ENCODE measurements at regions not wholly inside any gene's neighbourhood (a gene's known extent, or its start where the extent isn't known, plus 50 kb on each side); places are given as distances from the start of the nearest gene placed in this dataset.

GRCh38 chr12:30074916-30075315, 291.2 kb upstream of the TMTC1 start:
- DNase-seq = no peak

GRCh38 chr12:30072824-30073223, 289.1 kb upstream of the TMTC1 start:
- DNase-seq = no peak

GRCh38 chr12:30067146-30067545, 283.4 kb upstream of the TMTC1 start:
- DNase-seq = no peak

GRCh38 chr12:30064906-30065305, 281.2 kb upstream of the TMTC1 start:
- no peak for DNase-seq

- DNase-seq = no peak
Observed at GRCh38 chr12:30063435-30063945, 279.7 kb upstream of the TMTC1 start.

GRCh38 chr12:30048371-30048770, 264.6 kb upstream of the TMTC1 start:
- no peak for DNase-seq

- DNase-seq = no peak
Observed at GRCh38 chr12:30047516-30048254, 263.9 kb upstream of the TMTC1 start.

GRCh38 chr12:30046376-30046775, 262.6 kb upstream of the TMTC1 start:
- no peak for DNase-seq

- DNase-seq = no peak
Observed at GRCh38 chr12:30045171-30045570, 261.4 kb upstream of the TMTC1 start.

- no peak for DNase-seq
Observed at GRCh38 chr12:30044206-30044605, 260.5 kb upstream of the TMTC1 start.

GRCh38 chr12:30043151-30043847, 259.6 kb upstream of the TMTC1 start:
- no peak for DNase-seq

GRCh38 chr12:30041096-30041495, 257.4 kb upstream of the TMTC1 start:
- DNase-seq = no peak

- DNase-seq = no peak
Observed at GRCh38 chr12:30030693-30031374, 247.1 kb upstream of the TMTC1 start.

GRCh38 chr12:30026621-30027234, 243.0 kb upstream of the TMTC1 start:
- DNase-seq = no peak

- DNase-seq = no peak
Observed at GRCh38 chr12:30025317-30025716, 241.6 kb upstream of the TMTC1 start.

- no peak for DNase-seq
Observed at GRCh38 chr12:30023186-30023585, 239.4 kb upstream of the TMTC1 start.

GRCh38 chr12:30021051-30021833, 237.5 kb upstream of the TMTC1 start:
- DNase-seq = no peak

GRCh38 chr12:30019366-30020140, 235.8 kb upstream of the TMTC1 start:
- no peak for DNase-seq

GRCh38 chr12:30016540-30017055, 232.9 kb upstream of the TMTC1 start:
- DNase-seq = no peak

GRCh38 chr12:30015631-30016337, 232.0 kb upstream of the TMTC1 start:
- no peak for DNase-seq

GRCh38 chr12:30014991-30015390, 231.2 kb upstream of the TMTC1 start:
- DNase-seq = no peak
